ENCODE measurements at regions not wholly inside any gene's neighbourhood (a gene's known extent, or its start where the extent isn't known, plus 50 kb on each side); places are given as distances from the start of the nearest gene placed in this dataset.

GRCh38 chr13:26953291-26953690 lies 192.7 kb upstream of the GPR12 start:
- H3K27ac ChIP-seq = no peak overlapping the region
- TF ChIP-seq CTCF (conservative IDR thresholded peaks at IDR 0.05) = no peak
- no peak for TF ChIP-seq ZFX (IDR thresholded peaks at IDR 0.05)

GRCh38 chr13:26952551-26953143 lies 192.1 kb upstream of the GPR12 start:
- no peak overlapping the region for H3K27ac ChIP-seq
- no peak for TF ChIP-seq CTCF (conservative IDR thresholded peaks at IDR 0.05)
- no peak for TF ChIP-seq ZFX (IDR thresholded peaks at IDR 0.05)

GRCh38 chr13:26951581-26952177 lies 191.1 kb upstream of the GPR12 start:
- no peak overlapping the region for H3K27ac ChIP-seq
- TF ChIP-seq ZFX (IDR thresholded peaks at IDR 0.05) (no peak), CTCF (conservative IDR thresholded peaks at IDR 0.05) (no peak)

GRCh38 chr13:26950968-26951367 lies 190.4 kb upstream of the GPR12 start:
- TF ChIP-seq CTCF (conservative IDR thresholded peaks at IDR 0.05) (no peak), ZFX (IDR thresholded peaks at IDR 0.05) (no peak)

GRCh38 chr13:26950546-26950945 lies 190.0 kb upstream of the GPR12 start:
- TF ChIP-seq ZFX (IDR thresholded peaks at IDR 0.05) = no peak
- TF ChIP-seq CTCF (conservative IDR thresholded peaks at IDR 0.05) = no peak

More at GRCh38 chr13:26950968-26951367, 190.4 kb upstream of the GPR12 start:
- no peak overlapping the region for H3K27ac ChIP-seq

GRCh38 chr13:26949701-26950502 lies 189.3 kb upstream of the GPR12 start:
- TF ChIP-seq ZFX (IDR thresholded peaks at IDR 0.05) = no peak
- H3K27ac ChIP-seq = no peak overlapping the region

More at GRCh38 chr13:26950546-26950945, 190.0 kb upstream of the GPR12 start:
- no peak overlapping the region for H3K27ac ChIP-seq

- no peak overlapping the region for H3K27ac ChIP-seq
- no peak for TF ChIP-seq CTCF (conservative IDR thresholded peaks at IDR 0.05)
- TF ChIP-seq ZFX (IDR thresholded peaks at IDR 0.05) = no peak
Observed at GRCh38 chr13:26948353-26948752, 187.8 kb upstream of the GPR12 start.
